Fibroblast of pulmonary artery (primary cell): ENCODE measurements at regions not wholly inside any gene's neighbourhood (a gene's known extent, or its start where the extent isn't known, plus 50 kb on each side); places are given as distances from the start of the nearest gene placed in this dataset.

Source experiments
- DNase-seq: peaks from one replicate; pipeline ENCODE4 v3.0.0-alpha.2; 2010; ENCODE audit warnings: low read depth
- H3K4me3 ChIP-seq: replicated peaks from 2 replicates; pipeline ENCODE4 v1.5.1; 2011; ENCODE audit warnings: low read depth, mild to moderate bottlenecking, control low read depth, low read length, moderate library complexity
- CTCF ChIP-seq: IDR thresholded peaks from 2 replicates; pipeline ENCODE4 v1.5.1; 2011; ENCODE audit warnings: mild to moderate bottlenecking, control low read depth, low read length, inconsistent platforms; ENCODE audit errors: missing control alignments

GRCh38 chr2:76128622-76129021, 417.9 kb upstream of the GCFC2 start:
- no peak for DNase-seq
- no peak overlapping the region for H3K4me3 ChIP-seq
- no peak for TF ChIP-seq CTCF

- no peak for TF ChIP-seq CTCF
- no peak overlapping the region for H3K4me3 ChIP-seq
- DNase-seq = no peak
Measured at GRCh38 chr2:76120176-76120575, 409.5 kb upstream of the GCFC2 start.

GRCh38 chr2:76089683-76090082, 379.0 kb upstream of the GCFC2 start:
- DNase-seq = no peak
- no peak for TF ChIP-seq CTCF
- no peak overlapping the region for H3K4me3 ChIP-seq

- no peak for TF ChIP-seq CTCF
- H3K4me3 ChIP-seq = no peak overlapping the region
- DNase-seq = no peak
Measured at GRCh38 chr2:76083248-76083647, 372.5 kb upstream of the GCFC2 start.

GRCh38 chr2:76082509-76082908, 371.8 kb upstream of the GCFC2 start:
- no peak for TF ChIP-seq CTCF
- H3K4me3 ChIP-seq = no peak overlapping the region
- no peak for DNase-seq

- DNase-seq = no peak
- TF ChIP-seq CTCF = no peak
- no peak overlapping the region for H3K4me3 ChIP-seq
Measured at GRCh38 chr2:76080154-76080553, 369.4 kb upstream of the GCFC2 start.

- no peak for TF ChIP-seq CTCF
- no peak for DNase-seq
- H3K4me3 ChIP-seq = no peak overlapping the region
Measured at GRCh38 chr2:76075126-76075525, 364.4 kb upstream of the GCFC2 start.
